Right atrium auricular region (tissue), 2 donors: ENCODE measurements at regions not wholly inside any gene's neighbourhood (a gene's known extent, or its start where the extent isn't known, plus 50 kb on each side); places are given as distances from the start of the nearest gene placed in this dataset.
A peak's percentile ranks its signal among the peaks of the same experiment; 100 is the strongest.

Source experiments
- DNase-seq: peaks from one replicate; pipeline ENCODE4 v3.0.0-alpha.2; 2019; ENCODE audit warnings: low spot score
- H3K27ac ChIP-seq, 2 donors: fragments of 200-600 bp; sonication (generic); 1 replicate in 1 of 2; 2 replicates in 1 of 2; pipeline ENCODE4 v1.5.1; 2016 to 2019
- H3K27me3 ChIP-seq, 2 donors: fragments of 200-600 bp; sonication (generic); one replicate each; pipeline versions ENCODE4 v1.5.1 to v1.6.0; 2017 to 2019
- H3K36me3 ChIP-seq: fragments of 200-600 bp; sonication (generic); one replicate; pipeline ENCODE4 v1.5.1; 2016
- H3K4me1 ChIP-seq, 2 donors: fragments of 200-600 bp; sonication (generic); one replicate each; pipeline versions ENCODE4 v1.5.1 to v1.6.0; 2017 to 2019
- H3K4me3 ChIP-seq, 2 donors: fragments of 200-600 bp; sonication (generic); 1 replicate in 1 of 2; 2 replicates in 1 of 2; pipeline ENCODE4 v1.5.1; 2017 to 2019; ENCODE audit warnings: mild to moderate bottlenecking in 1 of 2, moderate library complexity in 1 of 2
- H3K9me3 ChIP-seq, 2 donors: fragments of 200-600 bp; sonication (generic); one replicate each; pipeline ENCODE4 v1.5.1; 2019
- CTCF ChIP-seq, 2 donors: fragments of 200-600 bp; sonication (generic); IDR thresholded peaks; one replicate each; pipeline ENCODE4 v1.5.1; 2019; ENCODE audit warnings: antibody characterized with exemption in 2 of 2

GRCh38 chr3:64816355-64816754 is 128.6 kb upstream of the ADAMTS9 start:
- no peak overlapping the region for H3K27ac ChIP-seq
- H3K27me3 ChIP-seq = no peaks in the 10 kb centered on the region
- H3K9me3 ChIP-seq = no peaks in the 10 kb centered on the region
- no peak for TF ChIP-seq CTCF (IDR thresholded peaks at IDR 0.05)
- H3K4me1 ChIP-seq = peaks cover 0 to 28% of the 10 kb centered on the region in 2 donors
- DNase-seq = no peak
- H3K36me3 ChIP-seq = no peaks in the 10 kb centered on the region
- no peak overlapping the region for H3K4me3 ChIP-seq

DNA sequence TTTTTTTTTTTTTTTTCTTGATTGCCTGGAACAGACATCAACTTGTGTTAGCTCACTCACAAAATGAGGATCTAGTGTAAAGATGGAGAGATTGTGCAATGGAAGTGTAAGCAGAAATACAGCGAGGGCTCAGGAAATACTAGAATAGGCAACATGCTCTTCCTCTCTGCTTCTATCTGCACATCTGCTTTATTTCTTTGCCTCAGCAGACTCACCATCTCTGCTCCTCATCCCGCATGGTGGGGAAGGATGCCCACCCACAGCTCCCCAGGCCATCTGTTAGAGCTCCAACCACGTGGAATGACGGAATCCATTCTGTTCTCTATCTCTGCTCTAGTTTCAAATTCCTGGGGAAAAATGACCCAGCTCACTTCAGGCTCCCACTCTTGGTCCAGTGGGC is 128.0 kb upstream of the ADAMTS9 start:
- no peak for DNase-seq

GRCh38 chr3:64815195-64815631 is 127.4 kb upstream of the ADAMTS9 start:
- no peak for DNase-seq
- H3K4me3 ChIP-seq = no peak overlapping the region

More for the DNA sequence above, 128.0 kb upstream of the ADAMTS9 start:
- Histone ChIP-seq H3K27ac (peak overlapping the region in 1 of 2 donors; percentile 8), H3K36me3 (no peaks in the 10 kb centered on the region), H3K9me3 (no peaks in the 10 kb centered on the region), H3K27me3 (no peaks in the 10 kb centered on the region), H3K4me3 (no peak overlapping the region), H3K4me1 (peaks cover 0 to 28% of the 10 kb centered on the region in 2 donors)
- no peak for TF ChIP-seq CTCF (IDR thresholded peaks at IDR 0.05)

DNA sequence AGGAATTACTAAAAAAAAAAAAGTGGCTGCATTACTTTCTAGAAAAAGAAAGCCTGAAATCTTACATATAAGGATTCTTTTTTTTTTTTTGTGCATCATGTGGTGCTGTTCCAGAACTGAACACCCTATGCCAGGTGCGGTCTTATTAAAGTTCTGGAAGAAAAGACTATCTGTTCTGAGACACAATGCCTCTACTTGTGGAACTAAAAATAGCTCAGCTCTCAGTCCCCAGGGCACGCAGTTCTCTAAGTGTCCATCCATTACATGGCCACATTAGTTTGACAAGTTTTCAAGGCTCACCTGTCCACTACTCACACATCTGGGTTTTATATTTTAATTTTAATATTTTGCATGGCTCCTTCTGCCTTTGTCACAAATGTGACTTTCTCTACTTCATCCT is 126.6 kb upstream of the ADAMTS9 start:
- H3K27ac ChIP-seq = peak overlapping the region in 1 of 2 donors; percentile 17
- peaks cover 0 to 28% of the 10 kb centered on the region in 2 donors for H3K4me1 ChIP-seq
- H3K9me3 ChIP-seq = no peaks in the 10 kb centered on the region
- no peak overlapping the region for H3K4me3 ChIP-seq
- no peaks in the 10 kb centered on the region for H3K27me3 ChIP-seq
- H3K36me3 ChIP-seq = no peaks in the 10 kb centered on the region
- TF ChIP-seq CTCF (IDR thresholded peaks at IDR 0.05) = no peak
- DNase-seq = no peak

More at GRCh38 chr3:64815195-64815631, 127.4 kb upstream of the ADAMTS9 start:
- H3K36me3 ChIP-seq = no peaks in the 10 kb centered on the region
- peaks cover 0 to 28% of the 10 kb centered on the region in 2 donors for H3K4me1 ChIP-seq
- H3K9me3 ChIP-seq = no peaks in the 10 kb centered on the region
- peak overlapping the region; percentile 14 to 17 for H3K27ac ChIP-seq
- TF ChIP-seq CTCF (IDR thresholded peaks at IDR 0.05) = no peak
- H3K27me3 ChIP-seq = no peaks in the 10 kb centered on the region

DNA sequence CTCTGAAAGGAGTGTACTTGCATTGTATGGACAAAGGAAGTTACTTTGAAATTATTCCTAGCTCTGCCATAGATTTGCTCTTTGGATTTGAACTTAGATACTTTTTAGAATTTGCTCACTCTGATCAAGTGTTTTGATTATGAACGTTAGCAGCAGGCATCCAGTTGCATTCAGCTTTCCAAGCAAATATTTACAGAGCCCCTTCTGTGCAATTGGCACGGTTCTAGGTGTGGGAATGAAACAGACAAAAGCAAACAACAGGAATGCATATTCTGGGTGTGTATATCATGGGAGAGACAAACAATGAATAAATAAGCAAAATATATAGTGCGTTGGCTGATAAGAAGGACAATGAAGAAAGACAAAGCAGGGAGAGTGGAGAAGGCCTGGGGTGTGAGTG is 125.5 kb upstream of the ADAMTS9 start:
- peaks cover 0 to 28% of the 10 kb centered on the region in 2 donors for H3K4me1 ChIP-seq
- H3K27me3 ChIP-seq = no peaks in the 10 kb centered on the region
- no peaks in the 10 kb centered on the region for H3K9me3 ChIP-seq
- TF ChIP-seq CTCF (IDR thresholded peaks at IDR 0.05) = no peak
- no peaks in the 10 kb centered on the region for H3K36me3 ChIP-seq
- no peak overlapping the region for H3K27ac ChIP-seq
- DNase-seq = no peak
- H3K4me3 ChIP-seq = no peak overlapping the region

DNA sequence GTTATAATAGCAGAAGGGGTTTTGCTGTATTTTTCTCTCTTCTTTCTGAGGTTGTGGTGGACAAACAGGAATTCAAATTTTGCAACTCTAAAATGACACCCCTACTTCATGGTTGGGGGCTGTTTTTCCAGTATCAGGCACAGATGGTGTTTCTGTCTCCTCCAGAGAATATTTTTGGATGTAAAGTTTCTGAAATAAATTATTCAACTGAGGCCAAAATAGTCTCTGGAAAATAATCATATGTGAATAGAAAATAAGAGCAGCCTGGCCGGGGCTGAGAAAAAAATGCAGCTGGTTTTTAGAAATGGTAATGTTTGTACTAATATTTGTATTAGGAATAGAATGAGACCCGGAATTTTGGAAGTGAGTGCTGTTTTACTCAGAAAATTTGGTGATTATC is 121.3 kb upstream of the ADAMTS9 start:
- Histone ChIP-seq H3K4me1 (peaks cover 0 to 7% of the 10 kb centered on the region in 2 donors), H3K36me3 (no peaks in the 10 kb centered on the region), H3K9me3 (no peaks in the 10 kb centered on the region), H3K27me3 (no peaks in the 10 kb centered on the region), H3K27ac (no peak overlapping the region), H3K4me3 (no peak overlapping the region)
- no peak for DNase-seq
- TF ChIP-seq CTCF (IDR thresholded peaks at IDR 0.05) = no peak
